H1 (cell line): ENCODE measurements at regions not wholly inside any gene's neighbourhood (a gene's known extent, or its start where the extent isn't known, plus 50 kb on each side); places are given as distances from the start of the nearest gene placed in this dataset.

Source experiments
- CTCF ChIA-PET: fragments of 300-600 bp; sonication (Branson Sonifier 250); formaldehyde crosslinking; loops from one replicate; lab custom pipeline; 2021; ENCODE audit not compliant: partially characterized antibody; lab: Charles Lee
- POLR2A ChIA-PET: fragments of 300-600 bp; sonication (Branson Sonifier 250); formaldehyde crosslinking; loops from one replicate; lab custom pipeline; 2021; ENCODE audit warnings: inconsistent platforms; ENCODE audit not compliant: partially characterized antibody; lab: Charles Lee
- DNase-seq, 2 experiments: peaks; one replicate each; pipeline versions ENCODE4 v3.0.0 to v3.0.0-alpha.2; 2010 to 2022; ENCODE audit warnings: low spot score in 2 of 2, low read depth in 1 of 2, mixed read lengths in 1 of 2
- FAIRE-seq: peaks from 2 replicates; lab custom pipeline; 2011; peaks lifted over from hg19 to GRCh38; lab: Jason Lieb, UNC
- H2AFZ ChIP-seq: 2 replicates; pipeline ENCODE4 v1.8.1; 2012; ENCODE audit warnings: low read length, inconsistent platforms
- H2AK5ac ChIP-seq: 2 replicates; pipeline ENCODE4 v1.6.1; 2013; ENCODE audit warnings: low read depth, low read length
- H2BK120ac ChIP-seq: replicated peaks from 2 replicates; pipeline ENCODE3; 2013; ENCODE audit warnings: low read depth, low read length, inconsistent platforms
- H2BK12ac ChIP-seq: 2 replicates; pipeline ENCODE4 v1.6.1; 2013; ENCODE audit warnings: low read depth, low read length
- H2BK15ac ChIP-seq: 2 replicates; pipeline ENCODE4 v1.6.1; 2013; ENCODE audit warnings: low read length
- H2BK20ac ChIP-seq: 2 replicates; pipeline ENCODE4 v1.6.1; 2013; ENCODE audit warnings: low read length
- H2BK5ac ChIP-seq: 2 replicates; pipeline ENCODE4 v1.6.1; 2013; ENCODE audit warnings: low read depth, low read length
- H3K14ac ChIP-seq: 2 replicates; pipeline ENCODE4 v1.6.1; 2013; ENCODE audit warnings: inconsistent platforms; ENCODE audit not compliant: insufficient read length
- H3K18ac ChIP-seq: 2 replicates; pipeline ENCODE4 v1.6.1; 2013; ENCODE audit warnings: low read length; ENCODE audit errors: extremely low read depth
- H3K23ac ChIP-seq: 2 replicates; pipeline ENCODE4 v1.6.1; 2013; ENCODE audit warnings: inconsistent platforms; ENCODE audit not compliant: insufficient read length
- H3K23me2 ChIP-seq: 2 replicates; pipeline ENCODE4 v1.6.1; 2013; ENCODE audit warnings: low read depth, low read length
- H3K27ac ChIP-seq: 2 replicates; pipeline ENCODE4 v1.6.1; 2011; ENCODE audit warnings: low read depth, low read length, inconsistent platforms
- H3K27me3 ChIP-seq, 4 experiments: replicated peaks in 1 of 4; 1 replicate in 1 of 4; 2 replicates in 3 of 4; pipeline versions ENCODE4 v1.6.1 to v1.8.1; 2011 to 2013; ENCODE audit warnings: low read length in 3 of 4, mild to moderate bottlenecking in 3 of 4, inconsistent platforms in 2 of 4, mixed read lengths in 2 of 4, moderate library complexity in 1 of 4; ENCODE audit not compliant: control insufficient read depth in 3 of 4, insufficient read depth in 3 of 4; ENCODE audit errors: extremely low read depth in 1 of 4
- H3K36me3 ChIP-seq, 4 experiments: 2 replicates each; pipeline versions ENCODE4 v1.6.1 to v1.8.1; 2011 to 2013; ENCODE audit warnings: mild to moderate bottlenecking in 4 of 4, low read length in 3 of 4, moderate library complexity in 2 of 4, control low read depth in 1 of 4, inconsistent platforms in 1 of 4; ENCODE audit not compliant: insufficient read depth in 4 of 4, control insufficient read depth in 2 of 4
- H3K4ac ChIP-seq: replicated peaks from 2 replicates; pipeline ENCODE3; 2013; ENCODE audit warnings: low read length, low read depth, mixed read lengths, inconsistent platforms; ENCODE audit not compliant: insufficient read length
- H3K4me1 ChIP-seq, 4 experiments: replicated peaks in 1 of 4; 1 replicate in 1 of 4; 2 replicates in 3 of 4; pipeline versions ENCODE4 v1.6.1 to v1.8.1; 2011 to 2013; ENCODE audit warnings: low read length in 3 of 4, inconsistent platforms in 2 of 4, mixed read lengths in 1 of 4; ENCODE audit not compliant: insufficient read depth in 4 of 4, control insufficient read depth in 3 of 4
- H3K4me2 ChIP-seq, 2 experiments: 2 replicates each; pipeline versions ENCODE4 v1.6.1 to v1.8.1; 2011 to 2013; ENCODE audit warnings: low read depth in 2 of 2, low read length in 2 of 2, control low read depth in 1 of 2, inconsistent platforms in 1 of 2, mild to moderate bottlenecking in 1 of 2; ENCODE audit not compliant: insufficient read depth in 1 of 2
- H3K4me3 ChIP-seq, 4 experiments: fragments of 200-600, 300-600 bp in 1 of 4; sonication (generic), shearing (Covaris generic), sonication (Bioruptor Twin) in 1 of 4; 2 replicates each; pipeline versions ENCODE4 v1.5.1 to v1.8.1; 2011 to 2016; ENCODE audit warnings: low read length in 4 of 4, low read depth in 3 of 4, control low read depth in 2 of 4, inconsistent platforms in 2 of 4, mild to moderate bottlenecking in 2 of 4, mixed read lengths in 1 of 4, moderate library complexity in 1 of 4; ENCODE audit not compliant: insufficient read depth in 2 of 4; ENCODE audit errors: extremely low read depth in 1 of 4
- H3K56ac ChIP-seq: replicated peaks from 2 replicates; pipeline ENCODE3; 2013; ENCODE audit warnings: low read depth, mild to moderate bottlenecking, mixed read lengths, low read length, inconsistent platforms; ENCODE audit not compliant: insufficient read length
- H3K79me1 ChIP-seq: 2 replicates; pipeline ENCODE4 v1.6.1; 2013; ENCODE audit warnings: low read depth, low read length, control low read depth
- H3K79me2 ChIP-seq, 2 experiments: 2 replicates each; pipeline versions ENCODE4 v1.6.1 to v1.8.1; 2012 to 2013; ENCODE audit warnings: low read length in 2 of 2, mild to moderate bottlenecking in 2 of 2, inconsistent platforms in 1 of 2; ENCODE audit not compliant: insufficient read depth in 2 of 2, control insufficient read depth in 1 of 2
- H3K9ac ChIP-seq, 4 experiments: replicated peaks in 1 of 4; 1 replicate in 1 of 4; 2 replicates in 3 of 4; pipeline versions ENCODE4 v1.6.1 to v1.8.1; 2011 to 2013; ENCODE audit warnings: low read depth in 3 of 4, low read length in 3 of 4, control low read depth in 2 of 4, mild to moderate bottlenecking in 2 of 4, moderate library complexity in 2 of 4, inconsistent platforms in 1 of 4; ENCODE audit errors: extremely low read depth in 1 of 4
- H3K9me3 ChIP-seq, 2 experiments: 2 replicates each; pipeline versions ENCODE4 v1.6.1 to v1.8.1; 2012 to 2013; ENCODE audit warnings: mild to moderate bottlenecking in 2 of 2, moderate library complexity in 2 of 2, control low read depth in 1 of 2, inconsistent platforms in 1 of 2, low read depth in 1 of 2, low read length in 1 of 2, mixed read lengths in 1 of 2; ENCODE audit not compliant: insufficient read depth in 2 of 2
- H4K20me1 ChIP-seq, 2 experiments: replicated peaks in 1 of 2; 2 replicates each; pipeline versions ENCODE3 to v1.8.1; 2011 to 2013; ENCODE audit warnings: inconsistent platforms in 2 of 2, low read length in 2 of 2, mild to moderate bottlenecking in 1 of 2; ENCODE audit not compliant: insufficient read depth in 2 of 2, control insufficient read depth in 1 of 2
- H4K5ac ChIP-seq: 2 replicates; pipeline ENCODE4 v1.6.1; 2013; ENCODE audit warnings: low read length, low read depth, mixed read lengths, inconsistent platforms; ENCODE audit not compliant: insufficient read length
- H4K8ac ChIP-seq: 2 replicates; pipeline ENCODE4 v1.8.0; 2013; ENCODE audit warnings: mild to moderate bottlenecking, moderate library complexity, low read length, inconsistent platforms; ENCODE audit not compliant: insufficient read depth; ENCODE audit errors: extremely low read depth
- H4K91ac ChIP-seq: replicated peaks from 2 replicates; pipeline ENCODE3; 2013; ENCODE audit warnings: low read length, mixed read lengths, inconsistent platforms; ENCODE audit not compliant: insufficient read length
- HDAC6 ChIP-seq: IDR thresholded peaks from one replicate; pipeline ENCODE4 v1.7.1; 2012; ENCODE audit warnings: low read depth, mild to moderate bottlenecking, inconsistent platforms, low read length, moderate library complexity
- JUND ChIP-seq: IDR thresholded peaks from 2 replicates; pipeline ENCODE4 v1.6.1; 2011; ENCODE audit warnings: mild to moderate bottlenecking, improper control_type of control experiment, low read length
- KDM1A ChIP-seq: fragments of 200-600, 300-600 bp; sonication (generic); IDR thresholded peaks from 2 replicates; pipeline ENCODE4 v1.7.1; 2016; ENCODE audit warnings: mild to moderate bottlenecking, low read length, borderline replicate concordance
- POLR2AphosphoS5 ChIP-seq: IDR thresholded peaks from 2 replicates; pipeline ENCODE4 v1.6.1; 2011; ENCODE audit warnings: low read depth, low read length
- SIX5 ChIP-seq: IDR thresholded peaks from 2 replicates; pipeline ENCODE4 v1.6.1; 2011; ENCODE audit warnings: mild to moderate bottlenecking, low read depth, low read length
- SP1 ChIP-seq: IDR thresholded peaks from 2 replicates; pipeline ENCODE4 v1.6.1; 2011; ENCODE audit warnings: low read depth, low read length
- SP4 ChIP-seq: IDR thresholded peaks from 2 replicates; pipeline ENCODE4 v1.6.1; 2012; ENCODE audit warnings: low read length, inconsistent platforms
- SRF ChIP-seq: IDR thresholded peaks from 2 replicates; pipeline ENCODE4 v1.6.1; 2011; ENCODE audit warnings: mild to moderate bottlenecking, low read depth, low read length, moderate library complexity
- SUZ12 ChIP-seq: fragments of 200-600 bp; sonication (generic); IDR thresholded peaks from 2 replicates; pipeline ENCODE4 v1.6.1; 2012; ENCODE audit warnings: mild to moderate bottlenecking, inconsistent platforms, low read length, moderate library complexity, mixed read lengths
- TAF7 ChIP-seq: optimal IDR thresholded peaks from 2 replicates; pipeline ENCODE3; 2011; ENCODE audit warnings: low read depth, mild to moderate bottlenecking, inconsistent platforms, low read length, moderate library complexity, borderline replicate concordance
- TCF12 ChIP-seq: IDR thresholded peaks from 2 replicates; pipeline ENCODE4 v1.6.1; 2011; ENCODE audit warnings: low read depth, mild to moderate bottlenecking, low read length
- YY1 ChIP-seq: IDR thresholded peaks from 2 replicates; pipeline ENCODE4 v1.6.1; 2011; ENCODE audit warnings: low read depth, mild to moderate bottlenecking, low read length
- WGBS, 2 experiments: shearing (Covaris generic) in 1 of 2; methylation state at CpG; one replicate each; pipeline versions ENCODE4 v1.1.6 to v1.1.7; 2013 to 2015; ENCODE audit warnings: low lambda C conversion rate in 2 of 2, mixed read lengths in 2 of 2, inconsistent platforms in 1 of 2, low coverage in 1 of 2, missing lambda C conversion rate in 1 of 2; ENCODE audit not compliant: insufficient replicate concordance in 2 of 2, insufficient coverage in 1 of 2, insufficient read length in 1 of 2; ENCODE audit errors: extremely low coverage in 1 of 2, missing lambda C conversion rate in 1 of 2; 5-methylcytosine and 5-hydroxymethylcytosine counted together
- TF ChIP-seq, protein P1 (sequence below): IDR thresholded peaks from 2 replicates; pipeline ENCODE4 v1.6.1; 2012; ENCODE audit warnings: inconsistent platforms
- TF ChIP-seq, protein P2 (sequence below): IDR thresholded peaks from 2 replicates; pipeline ENCODE4 v1.6.1; 2011; ENCODE audit warnings: low read depth, mild to moderate bottlenecking, low read length; ENCODE audit not compliant: insufficient read depth

DNA sequence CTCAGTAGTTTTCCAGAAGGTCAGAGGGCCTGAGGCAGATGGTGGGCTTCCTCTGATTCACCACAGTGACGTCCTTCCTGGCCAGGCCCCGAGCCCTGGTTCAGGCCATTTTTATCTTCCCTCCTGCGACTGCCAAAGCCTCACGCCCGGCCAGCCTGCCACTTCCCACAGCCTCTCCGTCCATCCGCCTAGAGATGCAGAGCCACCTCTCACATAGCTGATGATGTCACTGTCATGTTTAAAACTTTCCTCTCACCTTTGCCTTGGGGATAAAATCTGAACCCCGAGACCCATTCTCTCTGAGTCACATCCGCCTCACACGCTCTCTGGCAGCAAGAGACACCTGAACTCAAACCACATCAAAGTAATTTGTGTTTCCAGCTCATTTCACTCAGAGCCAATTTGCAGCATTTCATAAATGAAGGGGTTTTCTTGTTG, 175.3 kb downstream of the QDPR start:
- Histone ChIP-seq H3K4ac (no peak overlapping the region), H4K5ac (no peak overlapping the region), H4K8ac (no peak overlapping the region), H3K4me3 (no peak overlapping the region), H3K23me2 (no peaks in the 10 kb centered on the region; the same call in 1 of the 2 replicates), H2BK12ac (no peak overlapping the region), H3K4me1 (peaks cover 0 to 2% (median 0%) of the 10 kb centered on the region in 4 experiments; a peak in 1 of 7 replicates), H3K14ac (no peak overlapping the region), H3K27ac (no peak overlapping the region), H2BK20ac (no peak overlapping the region), H2AK5ac (no peak overlapping the region), H3K9ac (no peak overlapping the region), H3K79me1 (no peaks in the 10 kb centered on the region), H2BK5ac (no peak overlapping the region), H3K23ac (no peak overlapping the region), H4K91ac (no peak overlapping the region), H3K56ac (no peak overlapping the region), H3K27me3 (no peaks in the 10 kb centered on the region), H2BK120ac (no peak overlapping the region), H3K79me2 (no peaks in the 10 kb centered on the region), H3K4me2 (no peak overlapping the region), H2AFZ (no peak overlapping the region), H4K20me1 (no peaks in the 10 kb centered on the region), H3K18ac (no peak overlapping the region), H3K9me3 (no peaks in the 10 kb centered on the region), H2BK15ac (no peak overlapping the region), H3K36me3 (no peaks in the 10 kb centered on the region)
- POLR2A ChIA-PET = no interaction called here
- CTCF ChIA-PET = interaction anchor here (0.7 to 2.1 kb wide), 5 partner anchors 11 to 542 kb away, joined by 3 to 14 read pairs (median 3); no protein-coding TSS in a partner anchor
- 77% methylated on average over 10 of the region's 10 CpGs; no CpG with 5 or more reads in 1 of the 2 experiments for WGBS, 2 experiments
- FAIRE-seq = no peak
- no peak for DNase-seq
- no peak for TF ChIP-seq TCF12
- TF ChIP-seq, protein P1, sequence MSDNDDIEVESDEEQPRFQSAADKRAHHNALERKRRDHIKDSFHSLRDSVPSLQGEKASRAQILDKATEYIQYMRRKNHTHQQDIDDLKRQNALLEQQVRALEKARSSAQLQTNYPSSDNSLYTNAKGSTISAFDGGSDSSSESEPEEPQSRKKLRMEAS = no peak
- TF ChIP-seq SP4 = no peak
- TF ChIP-seq SP1 = no peak
- no peak for TF ChIP-seq TAF7
- TF ChIP-seq, protein P2, sequence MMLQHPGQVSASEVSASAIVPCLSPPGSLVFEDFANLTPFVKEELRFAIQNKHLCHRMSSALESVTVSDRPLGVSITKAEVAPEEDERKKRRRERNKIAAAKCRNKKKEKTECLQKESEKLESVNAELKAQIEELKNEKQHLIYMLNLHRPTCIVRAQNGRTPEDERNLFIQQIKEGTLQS = no peak
- TF ChIP-seq SUZ12 = no peak
- no peak for TF ChIP-seq JUND
- TF ChIP-seq SRF = no peak
- no peak for TF ChIP-seq SIX5
- no peak for TF ChIP-seq HDAC6
- TF ChIP-seq POLR2AphosphoS5 = no peak
- no peak for TF ChIP-seq YY1
- TF ChIP-seq KDM1A = no peak
